HEK293 (cell line): ENCODE measurements at regions not wholly inside any gene's neighbourhood (a gene's known extent, or its start where the extent isn't known, plus 50 kb on each side); places are given as distances from the start of the nearest gene placed in this dataset.

Experiments used
- CTCF ChIA-PET: fragments of 350-600 bp; formaldehyde crosslinking; extraction: SDS; loops from one replicate; lab custom pipeline; 2021; ENCODE audit warnings: antibody characterized with exemption; lab: Yijun Ruan, JAX
- POLR2A ChIA-PET: fragments of 300-600 bp; formaldehyde crosslinking; extraction: SDS; loops from one replicate; lab custom pipeline; 2020; ENCODE audit warnings: antibody characterized with exemption, inconsistent platforms; lab: Yijun Ruan, JAX
- H3K27ac ChIP-seq: fragments of 200-500 bp; sonication (Bioruptor generic); 2 replicates; pipeline ENCODE4 v1.5.1; 2014; ENCODE audit warnings: low read depth, low read length, control low read depth, inconsistent platforms; ENCODE audit errors: extremely low read depth
- H3K36me3 ChIP-seq, 2 experiments: fragments of 200-500 bp in 1 of 2; sonication (Bioruptor generic) in 1 of 2; 1 replicate in 1 of 2; 2 replicates in 1 of 2; pipeline ENCODE4 v1.5.1; 2014 to 2017; ENCODE audit warnings: inconsistent platforms in 2 of 2, low read length in 2 of 2; ENCODE audit not compliant: control insufficient read depth in 2 of 2, insufficient read depth in 1 of 2
- H3K4me1 ChIP-seq: fragments of 200-500 bp; sonication (Bioruptor generic); 2 replicates; pipeline ENCODE4 v1.5.1; 2014; ENCODE audit warnings: mild to moderate bottlenecking, low read length, inconsistent platforms; ENCODE audit not compliant: control insufficient read depth, insufficient read depth
- H3K4me3 ChIP-seq: 2 replicates; pipeline ENCODE4 v1.5.1; 2011; ENCODE audit warnings: low read depth, mild to moderate bottlenecking, control low read depth, low read length, moderate library complexity
- H3K9me3 ChIP-seq: fragments of 200-500 bp; sonication (Bioruptor generic); 2 replicates; pipeline ENCODE4 v1.5.1; 2014; ENCODE audit warnings: low read depth, low read length, inconsistent platforms; ENCODE audit not compliant: control insufficient read depth, insufficient read depth
- GLI2 ChIP-seq: fragments of 450-650 bp; formaldehyde crosslinking; IDR thresholded peaks from 2 replicates; pipeline ENCODE4; 2017; ENCODE audit warnings: missing biosample characterization, missing genetic modification characterization, low read depth, borderline replicate concordance
- GLIS1 ChIP-seq: fragments of 450-650 bp; formaldehyde crosslinking; IDR thresholded peaks from 2 replicates; pipeline ENCODE4 v1.5.1; 2016; ENCODE audit warnings: missing biosample characterization, missing genetic modification characterization
- HOXD13 ChIP-seq: sonication (generic); formaldehyde crosslinking; IDR thresholded peaks from 2 replicates; pipeline ENCODE4 v1.8.0; 2022; ENCODE audit warnings: missing genetic modification reagents, borderline replicate concordance
- IKZF3 ChIP-seq: fragments of 450-650 bp; IDR thresholded peaks from 2 replicates; pipeline ENCODE4 v1.5.0; 2018; ENCODE audit warnings: missing biosample characterization, mild to moderate bottlenecking, missing genetic modification characterization, moderate library complexity
- ZFP37 ChIP-seq: fragments of 450-650 bp; formaldehyde crosslinking; IDR thresholded peaks from 2 replicates; pipeline ENCODE4 v1.5.1; 2016; ENCODE audit warnings: missing biosample characterization, missing genetic modification characterization
- ZFP41 ChIP-seq: fragments of 450-650 bp; formaldehyde crosslinking; IDR thresholded peaks from 2 replicates; pipeline ENCODE4 v1.5.1; 2016; ENCODE audit warnings: missing biosample characterization, missing genetic modification characterization, borderline replicate concordance
- ZFP69B ChIP-seq: fragments of 450-650 bp; formaldehyde crosslinking; IDR thresholded peaks from 2 replicates; pipeline ENCODE4 v1.5.1; 2016; ENCODE audit warnings: missing biosample characterization, missing genetic modification characterization
- ZNF10 ChIP-seq: fragments of 450-650 bp; formaldehyde crosslinking; IDR thresholded peaks from 2 replicates; pipeline ENCODE4 v1.5.1; 2017; ENCODE audit warnings: missing biosample characterization, missing genetic modification characterization
- ZNF132 ChIP-seq: fragments of 450-650 bp; formaldehyde crosslinking; IDR thresholded peaks from 2 replicates; pipeline ENCODE4 v1.5.1; 2017; ENCODE audit warnings: missing biosample characterization, missing genetic modification characterization, borderline replicate concordance
- ZNF157 ChIP-seq: fragments of 450-650 bp; formaldehyde crosslinking; IDR thresholded peaks from 2 replicates; pipeline ENCODE4 v1.5.1; 2016; ENCODE audit warnings: missing biosample characterization, missing genetic modification characterization
- ZNF174 ChIP-seq: fragments of 450-650 bp; formaldehyde crosslinking; IDR thresholded peaks from 2 replicates; pipeline ENCODE4 v1.5.0; 2017; ENCODE audit warnings: missing biosample characterization, mild to moderate bottlenecking, missing genetic modification characterization
- ZNF175 ChIP-seq: fragments of 450-650 bp; formaldehyde crosslinking; IDR thresholded peaks from 2 replicates; pipeline ENCODE4 v1.5.1; 2016; ENCODE audit warnings: missing biosample characterization, missing genetic modification characterization
- ZNF2 ChIP-seq: fragments of 450-650 bp; formaldehyde crosslinking; IDR thresholded peaks from 2 replicates; pipeline ENCODE4 v1.5.1; 2016; ENCODE audit warnings: missing biosample characterization, missing genetic modification characterization
- ZNF202 ChIP-seq: fragments of 450-650 bp; formaldehyde crosslinking; IDR thresholded peaks from 2 replicates; pipeline ENCODE4 v1.5.1; 2016; ENCODE audit warnings: missing biosample characterization, missing genetic modification characterization, borderline replicate concordance
- ZNF335 ChIP-seq: fragments of 450-650 bp; formaldehyde crosslinking; conservative IDR thresholded peaks from 2 replicates; pipeline ENCODE4 v1.5.1; 2016; ENCODE audit warnings: missing biosample characterization, missing genetic modification characterization
- ZNF416 ChIP-seq: fragments of 450-650 bp; formaldehyde crosslinking; IDR thresholded peaks from 2 replicates; pipeline ENCODE4 v1.5.1; 2016; ENCODE audit warnings: missing biosample characterization, missing genetic modification characterization
- ZNF785 ChIP-seq: fragments of 450-650 bp; formaldehyde crosslinking; IDR thresholded peaks from 2 replicates; pipeline ENCODE4 v1.5.1; 2016; ENCODE audit warnings: missing biosample characterization, missing genetic modification characterization
- TF ChIP-seq, protein P1 (sequence below): fragments of 450-650 bp; formaldehyde crosslinking; IDR thresholded peaks from 2 replicates; pipeline ENCODE4 v1.5.1; 2016; ENCODE audit warnings: missing biosample characterization, missing genetic modification characterization
- TF ChIP-seq, protein P2 (sequence below): fragments of 450-650 bp; formaldehyde crosslinking; IDR thresholded peaks from 2 replicates; pipeline ENCODE4 v1.5.1; 2016; ENCODE audit warnings: missing biosample characterization, missing genetic modification characterization

DNA sequence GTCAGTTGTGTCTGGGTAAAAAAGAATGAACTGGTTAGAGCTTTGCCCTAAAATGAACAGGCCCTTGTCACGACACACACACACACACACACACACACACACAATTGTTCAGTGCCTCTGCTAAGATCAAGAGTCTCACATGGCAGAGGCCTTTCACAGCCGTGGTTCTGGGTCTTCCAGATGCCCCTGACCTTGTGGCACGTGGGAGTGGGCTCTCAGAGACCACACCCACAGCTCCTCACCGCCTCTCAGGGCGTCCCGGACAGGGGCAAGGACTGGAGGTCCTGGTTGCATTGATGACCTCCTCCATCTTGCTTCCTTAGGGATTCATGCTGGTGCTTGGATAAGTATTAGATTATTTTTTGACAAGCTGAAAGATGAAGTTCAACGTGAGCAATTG is 101.0 kb downstream of the HSPH1 start:
- no peaks in the 10 kb centered on the region for H3K36me3 ChIP-seq
- H3K27ac ChIP-seq: no peak overlapping the region
- H3K4me3 ChIP-seq: no peak overlapping the region
- CTCF ChIA-PET: interaction anchor here (0.6 to 1.3 kb wide), 3 partner anchors 16 to 753 kb away, joined by 3 to 4 read pairs (median 3); partner anchors contain the start of gene KATNAL1
- TF ChIP-seq ZFP69B (tag by site-specific recombination) (no peak), ZFP41 (tag by site-specific recombination) (no peak), ZNF202 (no peak), ZNF175 (tag by site-specific recombination) (no peak)
- TF ChIP-seq, protein P1, sequence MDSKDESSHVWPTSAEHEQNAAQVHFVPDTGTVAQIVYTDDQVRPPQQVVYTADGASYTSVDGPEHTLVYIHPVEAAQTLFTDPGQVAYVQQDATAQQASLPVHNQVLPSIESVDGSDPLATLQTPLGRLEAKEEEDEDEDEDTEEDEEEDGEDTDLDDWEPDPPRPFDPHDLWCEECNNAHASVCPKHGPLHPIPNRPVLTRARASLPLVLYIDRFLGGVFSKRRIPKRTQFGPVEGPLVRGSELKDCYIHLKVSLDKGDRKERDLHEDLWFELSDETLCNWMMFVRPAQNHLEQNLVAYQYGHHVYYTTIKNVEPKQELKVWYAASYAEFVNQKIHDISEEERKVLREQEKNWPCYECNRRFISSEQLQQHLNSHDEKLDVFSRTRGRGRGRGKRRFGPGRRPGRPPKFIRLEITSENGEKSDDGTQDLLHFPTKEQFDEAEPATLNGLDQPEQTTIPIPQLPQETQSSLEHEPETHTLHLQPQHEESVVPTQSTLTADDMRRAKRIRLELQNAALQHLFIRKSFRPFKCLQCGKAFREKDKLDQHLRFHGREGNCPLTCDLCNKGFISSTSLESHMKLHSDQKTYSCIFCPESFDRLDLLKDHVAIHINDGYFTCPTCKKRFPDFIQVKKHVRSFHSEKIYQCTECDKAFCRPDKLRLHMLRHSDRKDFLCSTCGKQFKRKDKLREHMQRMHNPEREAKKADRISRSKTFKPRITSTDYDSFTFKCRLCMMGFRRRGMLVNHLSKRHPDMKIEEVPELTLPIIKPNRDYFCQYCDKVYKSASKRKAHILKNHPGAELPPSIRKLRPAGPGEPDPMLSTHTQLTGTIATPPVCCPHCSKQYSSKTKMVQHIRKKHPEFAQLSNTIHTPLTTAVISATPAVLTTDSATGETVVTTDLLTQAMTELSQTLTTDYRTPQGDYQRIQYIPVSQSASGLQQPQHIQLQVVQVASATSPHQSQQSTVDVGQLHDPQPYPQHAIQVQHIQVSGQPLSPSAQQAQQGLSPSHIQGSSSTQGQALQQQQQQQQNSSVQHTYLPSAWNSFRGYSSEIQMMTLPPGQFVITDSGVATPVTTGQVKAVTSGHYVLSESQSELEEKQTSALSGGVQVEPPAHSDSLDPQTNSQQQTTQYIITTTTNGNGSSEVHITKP (tag by site-specific recombination): no peak
- H3K4me1 ChIP-seq: no peaks in the 10 kb centered on the region
- H3K9me3 ChIP-seq: no peaks in the 10 kb centered on the region
- POLR2A ChIA-PET: no interaction called here

DNA sequence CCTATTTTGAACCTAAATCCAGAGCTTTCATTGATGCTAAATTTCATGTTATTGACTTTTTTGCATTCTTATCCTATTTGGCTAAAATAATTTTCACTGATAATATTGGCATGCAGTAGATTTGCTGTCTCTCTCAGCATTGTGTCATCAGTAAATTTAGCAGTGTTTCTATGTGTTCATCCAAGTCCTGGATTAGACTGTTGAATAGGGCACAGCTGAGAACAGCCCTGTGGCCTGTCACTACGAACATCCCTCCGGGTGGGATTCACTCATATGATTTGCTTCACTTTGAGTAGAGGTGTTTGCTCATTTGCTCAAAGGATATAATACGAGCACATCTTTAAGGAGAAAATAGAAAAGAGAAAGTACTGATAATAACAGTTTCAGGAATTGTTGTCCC is 101.5 kb downstream of the HSPH1 start:
- Histone ChIP-seq H3K4me1 (no peaks in the 10 kb centered on the region), H3K9me3 (no peaks in the 10 kb centered on the region), H3K4me3 (no peak overlapping the region)
- POLR2A ChIA-PET: no interaction called here
- no peak for TF ChIP-seq GLIS1 (tag by site-specific recombination)
- TF ChIP-seq ZNF2 (tag by site-specific recombination): no peak
- no peak for TF ChIP-seq ZNF157 (tag by site-specific recombination)
- TF ChIP-seq ZFP37 (tag by site-specific recombination): no peak
- no peak for TF ChIP-seq ZNF174
- TF ChIP-seq ZNF416: no peak
- TF ChIP-seq IKZF3: no peak
- TF ChIP-seq ZNF335 (tag by site-specific recombination): no peak
- no peak for TF ChIP-seq ZNF785 (tag by site-specific recombination)
- no peak for TF ChIP-seq ZNF10 (tag by site-specific recombination)
- TF ChIP-seq ZNF132 (tag by site-specific recombination): no peak
- TF ChIP-seq HOXD13 (CRISPR knock-in tag): no peak
- TF ChIP-seq, protein P2, sequence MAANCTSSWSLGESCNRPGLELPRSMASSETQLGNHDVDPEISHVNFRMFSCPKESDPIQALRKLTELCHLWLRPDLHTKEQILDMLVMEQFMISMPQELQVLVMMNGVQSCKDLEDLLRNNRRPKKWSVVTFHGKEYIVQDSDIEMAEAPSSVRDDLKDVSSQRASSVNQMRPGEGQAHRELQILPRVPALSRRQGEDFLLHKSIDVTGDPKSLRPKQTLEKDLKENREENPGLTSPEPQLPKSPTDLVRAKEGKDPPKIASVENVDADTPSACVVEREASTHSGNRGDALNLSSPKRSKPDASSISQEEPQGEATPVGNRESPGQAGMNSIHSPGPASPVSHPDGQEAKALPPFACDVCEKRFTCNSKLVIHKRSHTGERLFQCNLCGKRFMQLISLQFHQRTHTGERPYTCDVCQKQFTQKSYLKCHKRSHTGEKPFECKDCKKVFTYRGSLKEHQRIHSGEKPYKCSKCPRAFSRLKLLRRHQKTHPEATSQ (tag by site-specific recombination): no peak
- no peak for TF ChIP-seq GLI2 (tag by site-specific recombination)
- TF ChIP-seq, all 188 proteins: peak for 0
- Histone ChIP-seq H3K27ac (no peak overlapping the region), H3K36me3 (no peaks in the 10 kb centered on the region)
- CTCF ChIA-PET: interaction anchor here (0.6 to 1.3 kb wide), 2 partner anchors 16 to 268 kb away, joined by 3 to 4 read pairs; no protein-coding TSS in a partner anchor
